ELF-1 (cell line): ENCODE measurements at regions not wholly inside any gene's neighbourhood (a gene's known extent, or its start where the extent isn't known, plus 50 kb on each side); places are given as distances from the start of the nearest gene placed in this dataset.

Experiments
- DNase-seq: peaks from one replicate; pipeline ENCODE4 v3.0.0-alpha.2; 2016; ENCODE audit warnings: low read depth, low spot score

- no peak for DNase-seq
These were observed 644.0 kb downstream of the PTPRC start for GRCh38 chr1:199282751-199283305.

GRCh38 chr1:199283794-199284193, 645.0 kb downstream of the PTPRC start:
- DNase-seq, result no peak

DNA sequence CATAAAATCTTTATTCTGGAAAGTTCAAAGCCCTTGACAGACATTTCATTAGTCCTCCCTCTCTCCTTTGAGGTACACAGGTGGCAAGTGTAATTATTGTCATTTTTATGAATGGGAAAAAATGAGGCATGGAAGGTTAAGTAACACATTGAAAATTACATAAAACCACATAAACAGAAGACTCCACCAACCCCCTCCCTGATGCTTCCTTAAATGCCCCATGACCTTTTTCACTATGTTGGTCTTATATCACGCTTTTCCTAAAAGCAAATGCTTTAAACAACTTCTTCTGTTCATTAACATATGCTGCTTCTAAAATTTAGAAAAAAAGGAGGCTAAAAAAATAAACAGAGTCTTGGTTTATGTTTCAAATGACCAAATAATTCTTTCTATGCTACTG, 648.4 kb downstream of the PTPRC start:
- no peak for DNase-seq

DNA sequence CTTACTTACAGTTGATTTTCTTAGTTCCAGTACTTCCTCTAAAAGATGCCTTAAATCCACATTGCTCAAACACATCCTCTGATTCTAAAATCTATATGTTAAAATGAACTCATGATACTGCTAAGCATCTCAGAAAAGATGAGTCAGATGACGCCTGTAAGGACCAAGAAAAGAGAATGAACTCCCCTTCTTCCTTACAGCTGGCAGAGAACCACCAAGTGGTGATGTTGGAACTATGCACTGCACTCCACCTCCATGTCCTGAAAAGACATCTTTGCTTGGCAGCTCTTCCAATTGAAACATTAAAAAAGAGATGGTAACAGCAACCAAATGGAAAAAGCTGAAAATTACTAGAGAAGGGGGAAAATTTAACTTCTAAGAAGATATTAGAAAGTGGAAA, 648.8 kb downstream of the PTPRC start:
- no peak for DNase-seq

GRCh38 chr1:199290186-199290585, 651.3 kb downstream of the PTPRC start:
- DNase-seq, result no peak

DNA sequence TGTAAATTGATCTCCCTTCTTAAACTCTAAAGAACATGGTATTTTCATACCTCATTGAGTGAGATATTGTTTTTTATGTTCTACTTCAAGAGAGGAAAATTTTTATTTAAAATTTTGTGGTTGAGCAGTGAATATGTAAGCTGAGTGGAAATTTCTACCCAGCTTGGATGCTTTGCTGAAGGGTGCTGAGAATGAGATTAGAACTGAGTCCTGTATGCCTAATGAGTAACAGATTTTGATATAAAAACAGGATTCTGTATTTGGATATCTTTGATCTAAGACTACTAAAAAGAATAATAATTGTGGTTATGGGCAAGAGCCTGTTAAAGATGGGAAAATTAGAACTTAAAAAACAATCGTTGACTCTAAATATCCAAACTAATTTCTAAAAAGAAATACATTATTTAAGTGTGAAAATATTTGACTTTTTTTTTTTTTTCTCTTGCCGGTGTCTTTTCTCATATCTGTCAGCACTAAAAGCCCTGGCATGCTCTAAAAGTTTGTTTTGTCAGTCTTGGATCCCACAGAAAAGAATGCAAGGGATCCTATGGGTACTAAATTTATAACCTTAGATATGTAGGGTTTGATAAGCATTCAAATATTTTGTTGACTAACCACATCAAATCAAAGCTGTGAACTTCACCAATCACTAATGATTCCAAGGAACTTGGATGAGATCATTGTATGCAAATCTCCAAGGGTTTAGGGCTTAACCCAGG, 652.3 kb downstream of the PTPRC start:
- DNase-seq, result no peak

GRCh38 chr1:199292896-199293295, 654.1 kb downstream of the PTPRC start:
- DNase-seq, result no peak

- no peak for DNase-seq
These were observed 656.3 kb downstream of the PTPRC start for GRCh38 chr1:199295107-199295506.

- no peak for DNase-seq
These were observed 658.3 kb downstream of the PTPRC start for GRCh38 chr1:199297174-199297573.

- no peak for DNase-seq
These were observed 659.0 kb downstream of the PTPRC start for GRCh38 chr1:199297887-199298286.

- no peak for DNase-seq
These were observed 660.0 kb downstream of the PTPRC start for GRCh38 chr1:199298825-199299224.

- no peak for DNase-seq
These were observed 662.8 kb downstream of the PTPRC start for GRCh38 chr1:199301472-199302217.

- no peak for DNase-seq
These were observed 663.7 kb downstream of the PTPRC start for GRCh38 chr1:199302554-199302953.

- no peak for DNase-seq
These were observed 664.2 kb downstream of the PTPRC start for GRCh38 chr1:199303035-199303434.

- no peak for DNase-seq
These were observed 666.2 kb downstream of the PTPRC start for GRCh38 chr1:199305053-199305452.

- no peak for DNase-seq
These were observed 668.8 kb downstream of the PTPRC start for GRCh38 chr1:199307496-199308264.

DNA sequence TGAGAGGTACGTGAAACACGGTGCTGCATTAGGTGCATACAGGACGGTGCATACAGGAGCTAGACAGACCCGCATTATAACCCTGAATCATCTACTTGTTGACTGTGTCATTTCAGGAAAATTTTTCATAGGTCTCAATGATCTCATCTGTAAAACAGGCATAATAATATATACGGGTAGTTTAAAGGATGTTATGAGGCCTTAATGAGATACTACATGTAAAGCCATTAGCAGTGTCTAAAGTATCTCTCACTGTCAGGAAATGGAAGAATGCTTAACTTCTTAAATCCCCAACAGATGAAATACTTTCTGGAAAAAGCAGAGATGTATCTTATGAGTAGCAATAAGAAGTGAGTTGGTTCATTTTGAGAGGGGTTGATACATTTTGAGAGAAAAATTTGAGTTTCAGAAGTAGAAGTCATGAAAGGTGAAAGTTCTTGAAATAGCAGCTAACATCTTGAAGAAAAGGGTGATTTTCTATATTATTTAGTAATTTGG, 669.6 kb downstream of the PTPRC start:
- DNase-seq, result no peak

DNA sequence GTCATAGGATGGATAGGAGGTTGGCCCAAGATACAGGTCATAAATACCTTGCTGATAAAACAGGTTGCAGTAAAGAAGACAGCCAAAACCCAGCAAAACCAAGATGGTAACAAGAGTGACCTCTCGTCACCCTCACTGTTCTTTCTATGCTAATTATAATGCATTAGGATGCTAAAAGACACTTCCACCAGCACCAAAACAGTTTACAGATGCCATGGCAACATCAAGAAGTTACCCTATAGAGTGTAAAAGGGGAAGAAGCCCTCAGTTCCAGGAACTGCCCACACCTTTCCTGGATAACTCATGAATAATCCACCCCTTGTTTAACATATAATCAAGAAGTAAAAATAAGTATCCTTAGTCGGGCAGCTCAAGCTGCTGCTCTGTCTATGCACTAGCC, 671.9 kb downstream of the PTPRC start:
- peak; percentile 3 for DNase-seq

DNA sequence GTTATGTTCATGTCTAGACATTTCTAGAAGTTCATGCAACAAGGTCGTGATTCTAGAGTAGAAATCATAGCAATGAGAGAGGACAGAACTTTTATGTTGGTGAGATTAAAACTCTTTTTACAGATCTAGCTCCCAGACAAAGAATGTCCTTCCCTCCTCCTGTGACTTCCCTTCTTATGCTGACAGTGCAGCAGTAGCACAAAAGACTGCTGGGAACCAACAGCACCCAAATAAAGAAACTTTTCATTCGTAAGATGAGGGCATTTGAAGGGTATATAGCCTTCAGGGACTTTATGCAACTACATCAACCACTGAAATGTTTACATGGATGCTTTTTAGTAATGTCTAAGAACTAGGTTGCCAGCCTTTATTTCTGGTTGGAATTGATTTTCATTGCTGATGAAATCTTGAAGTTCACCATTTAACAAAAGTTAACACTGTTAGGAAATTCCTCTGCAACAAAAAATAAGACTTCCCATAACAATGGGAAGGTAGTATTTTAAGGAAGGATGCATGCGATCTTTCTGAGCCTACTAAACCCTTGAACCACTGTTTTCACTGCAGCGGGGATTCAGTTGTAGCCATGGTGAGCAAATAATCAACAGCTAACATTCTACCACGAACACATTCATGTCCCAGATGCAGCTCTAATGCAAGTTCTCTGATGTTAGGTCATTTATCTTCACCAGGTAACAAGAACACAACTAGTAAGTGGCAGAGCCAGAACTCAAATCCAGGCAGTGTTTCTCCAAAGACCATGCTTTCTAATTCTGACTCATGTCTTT, 672.8 kb downstream of the PTPRC start:
- peak; percentile 5 for DNase-seq

DNA sequence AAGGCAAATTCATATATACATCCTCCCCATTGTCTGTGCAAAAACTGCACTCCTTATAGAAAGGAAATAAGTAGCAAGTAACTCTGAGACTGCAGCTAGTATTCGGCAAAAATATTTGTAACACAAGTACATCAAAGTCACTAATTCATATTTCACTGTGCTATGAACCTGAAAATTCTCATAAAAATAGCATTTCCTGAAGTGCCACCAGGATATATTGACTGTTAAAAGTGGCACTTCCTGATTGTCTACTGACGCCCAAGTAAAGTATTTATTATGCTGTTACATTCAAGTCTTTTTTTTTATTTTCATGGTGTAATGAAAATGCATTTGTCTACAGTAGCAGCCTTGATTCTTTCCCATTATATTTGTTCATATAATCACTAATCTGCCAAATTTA, 673.8 kb downstream of the PTPRC start:
- no peak for DNase-seq

DNA sequence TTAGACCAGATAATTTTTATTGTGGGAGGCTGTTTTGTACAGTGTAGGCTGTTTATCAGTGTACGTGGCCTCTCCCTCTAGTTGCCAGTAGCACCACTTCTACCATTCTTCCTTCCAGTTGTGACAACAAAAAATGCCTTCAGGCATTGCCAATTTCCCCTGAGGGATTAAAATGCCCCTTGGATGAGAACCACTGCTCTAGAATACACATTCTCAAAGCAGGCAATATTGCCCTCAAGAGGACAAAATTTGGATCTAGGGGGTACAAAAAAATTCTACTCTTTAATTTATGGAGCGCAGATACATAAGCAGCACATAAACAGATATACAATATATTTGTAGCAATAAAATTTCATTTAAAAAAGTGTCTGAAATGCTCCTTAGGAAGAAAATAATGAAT, 674.6 kb downstream of the PTPRC start:
- DNase-seq, result peak; percentile 17
